ENCODE measurements at regions not wholly inside any gene's neighbourhood (a gene's known extent, or its start where the extent isn't known, plus 50 kb on each side); places are given as distances from the start of the nearest gene placed in this dataset.

GRCh38 chr12:25852792-25853191 is 105.7 kb upstream of the RASSF8 start:
- TF ChIP-seq POLR2A (IDR thresholded peaks at IDR 0.05; ENCODE audit: extremely low read depth, insufficient read length) (no peak), CTCF (IDR thresholded peaks at IDR 0.05; ENCODE audit: low read depth, low read length) (no peak)
